Left hindlimb (tissue), 1 donor: ENCODE measurements at regions not wholly inside any gene's neighbourhood (a gene's known extent, or its start where the extent isn't known, plus 50 kb on each side); places are given as distances from the start of the nearest gene placed in this dataset.
"Not testable (repeated sequence)": the region's sequence is repeated elsewhere in the genome, so short reads cannot be mapped to it uniquely, and the experiment has no call there.

Source experiments
- DNase-seq: peaks from one replicate; pipeline ENCODE4 v3.0.0-alpha.2; 2018

DNA sequence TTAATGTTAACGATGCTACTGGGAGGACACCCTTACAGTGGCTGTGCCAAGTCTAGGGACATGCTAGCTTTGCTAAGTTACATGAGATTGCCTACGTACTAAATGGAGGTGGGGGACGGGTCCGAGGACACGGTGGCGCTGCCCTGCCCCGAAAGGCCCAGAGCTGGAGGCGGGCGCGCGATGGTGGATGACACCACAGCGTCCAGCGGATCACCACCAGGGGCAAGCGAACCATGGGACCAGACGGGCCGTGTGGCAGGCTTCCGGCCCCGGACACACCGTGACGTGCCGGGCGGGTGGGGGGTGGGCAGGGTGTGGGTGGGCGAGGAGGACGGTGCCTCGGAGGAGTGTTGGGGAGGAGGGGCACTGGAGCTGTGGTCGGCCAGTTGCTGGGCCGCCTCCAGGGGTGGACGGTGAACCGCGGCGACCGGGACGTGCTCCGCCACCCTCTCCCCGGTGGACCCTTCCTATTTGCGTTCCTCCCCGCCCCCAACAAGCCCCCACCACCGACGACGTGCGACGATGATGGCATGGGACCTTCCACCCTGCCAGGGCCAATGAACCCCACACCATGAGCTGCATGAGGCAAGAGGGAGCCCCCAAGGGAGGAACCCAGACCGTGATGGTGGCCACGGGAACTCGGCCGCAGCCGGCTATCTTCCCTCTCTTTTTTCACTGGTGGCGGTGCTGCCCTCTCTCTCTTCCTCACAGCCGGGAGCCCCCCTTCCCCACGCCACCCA lies 773.3 kb upstream of the DEFB115 start:
- no peak for DNase-seq

- DNase-seq: no peak
These were observed 772.8 kb upstream of the DEFB115 start for GRCh38 chr20:30484749-30485070.

GRCh38 chr20:30485331-30486102 lies 771.9 kb upstream of the DEFB115 start:
- no peak for DNase-seq

DNA sequence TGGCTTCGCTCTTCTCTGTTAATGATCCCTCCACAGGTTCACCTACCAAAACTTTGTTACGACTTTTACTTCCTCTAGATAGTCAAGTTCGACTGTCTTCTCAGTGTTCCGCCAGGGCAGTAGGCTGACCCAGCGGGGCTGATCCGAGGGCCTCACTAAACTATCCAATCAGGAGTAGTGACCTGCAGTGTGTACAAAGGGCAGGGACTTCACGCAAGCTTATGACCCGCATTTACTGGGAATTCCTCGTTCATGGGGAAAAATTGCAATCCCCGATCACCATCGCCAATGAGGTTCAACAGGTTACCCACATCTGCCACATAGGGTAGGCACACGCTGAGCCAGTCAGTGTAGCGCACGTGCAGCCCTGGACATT lies 771.4 kb upstream of the DEFB115 start:
- no peak for DNase-seq

DNA sequence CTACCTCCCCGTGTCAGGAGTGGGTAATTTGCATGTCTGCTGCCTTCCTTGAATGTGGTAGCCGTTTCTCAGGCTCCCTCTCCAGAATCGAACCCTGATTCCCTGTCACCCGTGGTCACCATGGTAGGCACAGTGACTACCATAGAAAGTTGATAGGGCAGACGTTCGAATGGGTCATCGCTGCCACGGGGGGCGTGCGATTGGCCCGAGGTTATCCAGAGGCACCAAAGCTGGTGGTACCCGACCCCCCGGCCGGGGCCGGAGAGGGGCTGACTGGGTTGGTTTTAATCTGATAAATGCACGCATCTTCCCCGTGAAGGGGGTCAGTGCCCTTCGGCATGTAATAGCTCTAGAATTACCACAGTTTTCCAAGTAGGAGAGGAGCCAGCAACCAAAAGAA lies 770.0 kb upstream of the DEFB115 start:
- not testable (repeated sequence) for DNase-seq

- DNase-seq: no peak
These were observed 769.2 kb upstream of the DEFB115 start for GRCh38 chr20:30487947-30488926.

- DNase-seq: no peak
These were observed 768.4 kb upstream of the DEFB115 start for GRCh38 chr20:30488941-30489613.

DNA sequence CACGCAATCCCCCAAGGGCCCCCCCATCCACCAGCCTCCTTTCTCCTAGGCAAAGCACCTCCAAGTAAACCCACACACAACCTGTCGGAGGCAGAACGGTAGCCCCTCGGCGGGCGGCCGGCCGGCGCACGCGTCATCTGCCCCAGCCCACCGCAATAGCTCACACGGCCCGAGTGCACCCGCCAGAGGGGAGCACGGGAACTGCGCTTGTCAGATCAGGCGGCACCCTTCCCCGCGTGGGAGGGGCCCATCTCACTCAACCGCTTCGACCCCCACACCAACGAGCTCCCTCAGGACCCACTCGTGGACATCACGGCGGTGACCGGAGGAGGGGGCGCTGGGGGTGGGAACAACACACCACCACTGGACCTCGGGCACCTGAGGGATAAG lies 767.9 kb upstream of the DEFB115 start:
- no peak for DNase-seq

- no peak for DNase-seq
These were observed 766.4 kb upstream of the DEFB115 start for GRCh38 chr20:30491016-30491415.

GRCh38 chr20:30496656-30497055 lies 760.8 kb upstream of the DEFB115 start:
- DNase-seq: not testable (repeated sequence)

DNA sequence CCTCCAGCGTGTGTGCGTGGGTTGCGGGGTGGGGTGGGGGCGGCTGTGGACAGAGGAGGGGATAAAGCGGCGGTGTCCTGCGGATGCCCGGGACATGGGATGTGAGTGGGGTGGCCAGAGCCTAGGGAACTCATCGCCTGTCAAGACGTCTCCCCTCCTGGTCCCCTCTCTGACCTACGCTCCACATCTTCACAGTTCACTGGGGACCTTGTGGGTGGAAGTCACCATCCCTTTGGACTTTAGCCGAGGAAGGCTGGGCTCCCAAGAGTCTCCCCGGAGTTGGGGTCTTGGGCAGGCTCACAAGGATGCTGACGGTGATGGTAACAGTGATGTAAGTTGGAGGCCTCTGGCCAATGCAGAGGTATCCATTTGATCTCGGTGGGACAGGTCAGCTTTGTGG lies 760.3 kb upstream of the DEFB115 start:
- DNase-seq: not testable (repeated sequence)

GRCh38 chr20:30499123-30499522 lies 758.3 kb upstream of the DEFB115 start:
- DNase-seq: no peak

GRCh38 chr20:30499716-30500446 lies 757.6 kb upstream of the DEFB115 start:
- not testable (repeated sequence) for DNase-seq

DNA sequence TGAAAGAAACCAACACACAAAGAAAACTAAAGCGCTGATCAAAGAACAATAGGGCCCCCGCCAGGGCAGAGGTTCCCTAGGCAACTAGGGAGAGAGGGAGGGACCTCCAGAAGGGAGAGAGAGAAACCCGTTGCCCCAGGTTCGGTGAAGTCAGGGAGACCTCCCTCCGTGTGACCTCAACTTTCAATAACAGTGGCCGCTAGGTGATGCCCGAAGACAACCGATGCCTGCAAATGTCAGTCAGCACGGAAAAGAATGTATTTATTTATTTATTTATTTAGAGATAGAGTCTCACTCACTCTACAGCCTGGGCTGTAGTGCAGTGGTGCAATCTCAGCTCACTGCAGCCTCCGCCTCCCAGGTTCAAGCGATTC lies 757.0 kb upstream of the DEFB115 start:
- not testable (repeated sequence) for DNase-seq

DNA sequence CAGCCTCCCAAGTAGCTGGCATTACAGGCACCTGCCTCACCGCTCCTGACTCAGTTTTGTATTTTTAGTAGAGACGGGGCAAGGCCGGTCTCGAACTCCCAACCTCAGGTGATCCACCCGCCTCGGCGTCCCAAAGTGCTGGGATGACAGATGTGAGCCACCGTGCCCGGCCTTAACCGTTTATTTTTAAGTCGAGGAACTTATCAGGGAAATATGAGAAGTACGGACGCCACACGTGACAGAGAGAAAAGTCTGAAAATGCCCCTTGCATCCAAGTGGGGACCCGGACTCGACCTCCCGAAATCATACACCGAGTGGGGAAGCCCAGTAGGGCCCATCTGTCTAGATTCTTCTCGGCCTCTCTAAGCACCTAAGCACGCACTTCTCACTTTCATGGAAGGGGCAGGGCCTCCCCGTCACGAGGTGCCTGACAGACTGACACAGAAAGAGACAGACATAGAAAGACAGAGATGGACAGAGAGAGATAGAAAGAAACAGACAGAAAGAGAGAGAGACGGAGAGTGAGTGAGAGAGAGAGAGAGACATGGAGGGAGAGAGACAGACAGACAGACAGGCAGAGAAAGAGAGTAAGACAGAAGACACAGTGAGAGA lies 756.5 kb upstream of the DEFB115 start:
- DNase-seq: no peak

DNA sequence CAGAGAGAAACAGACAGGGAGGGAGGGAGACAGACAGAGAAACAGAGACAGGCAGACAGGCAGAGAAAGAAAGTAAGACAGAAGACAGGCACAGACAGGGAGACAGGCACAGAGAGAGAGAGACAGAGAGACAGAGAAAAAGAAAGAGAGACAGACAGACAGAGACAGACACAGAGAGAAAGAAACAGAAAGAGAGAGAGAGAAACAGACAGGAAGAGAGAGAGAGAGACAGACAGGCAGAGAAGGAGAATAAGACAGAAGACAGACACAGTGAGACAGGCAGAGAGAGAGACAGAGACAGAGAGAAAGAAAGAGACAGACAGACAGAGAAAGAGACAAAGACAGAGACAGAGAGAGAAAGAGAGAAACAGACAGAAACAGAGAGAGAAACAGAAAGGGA lies 754.8 kb upstream of the DEFB115 start:
- no peak for DNase-seq

DNA sequence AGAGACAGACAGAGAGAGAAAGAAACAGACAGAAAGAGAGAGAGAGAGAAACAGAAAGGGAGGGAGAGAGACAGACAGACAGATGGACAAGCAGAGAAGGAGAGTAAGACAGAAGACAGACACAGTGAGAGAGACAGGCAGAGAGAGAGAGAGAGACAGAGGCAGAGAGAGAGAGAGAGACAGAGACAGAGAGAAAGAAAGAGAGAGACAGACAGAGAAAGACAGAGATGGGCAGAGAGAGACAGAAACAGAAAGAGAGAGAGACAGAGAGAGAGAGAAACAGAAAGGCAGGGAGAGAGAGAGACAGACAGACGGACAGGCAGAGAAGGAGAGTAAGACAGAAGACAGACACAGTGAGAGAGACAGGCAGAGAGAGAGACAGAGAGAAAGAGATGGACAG lies 754.3 kb upstream of the DEFB115 start:
- not testable (repeated sequence) for DNase-seq

DNA sequence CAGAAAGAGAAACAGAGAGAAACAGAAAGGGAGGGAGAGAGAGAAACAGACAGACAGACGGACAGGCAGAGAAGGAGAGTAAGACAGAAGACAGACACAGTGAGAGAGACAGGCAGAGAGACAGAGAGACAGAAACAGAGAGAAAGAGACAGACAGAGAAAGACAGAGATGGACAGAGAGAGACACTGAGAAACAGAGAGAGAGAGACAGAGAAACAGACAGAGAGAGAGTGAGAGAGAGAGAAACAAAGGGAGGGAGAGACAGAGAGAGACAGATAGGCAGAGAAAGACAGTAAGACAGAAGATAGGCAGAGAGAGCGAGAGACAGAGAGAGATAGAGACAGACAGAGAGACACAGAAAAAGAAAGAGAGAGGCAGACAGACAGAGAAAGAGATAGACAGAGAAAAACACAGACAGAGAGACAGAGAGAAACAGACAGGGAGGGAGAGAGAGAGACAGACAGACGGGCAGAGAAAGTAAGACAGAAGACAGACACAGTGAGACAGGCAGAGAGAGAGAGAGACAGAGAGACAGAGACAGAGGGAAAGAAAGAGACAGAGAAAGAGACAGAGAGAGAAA lies 753.4 kb upstream of the DEFB115 start:
- no peak for DNase-seq

DNA sequence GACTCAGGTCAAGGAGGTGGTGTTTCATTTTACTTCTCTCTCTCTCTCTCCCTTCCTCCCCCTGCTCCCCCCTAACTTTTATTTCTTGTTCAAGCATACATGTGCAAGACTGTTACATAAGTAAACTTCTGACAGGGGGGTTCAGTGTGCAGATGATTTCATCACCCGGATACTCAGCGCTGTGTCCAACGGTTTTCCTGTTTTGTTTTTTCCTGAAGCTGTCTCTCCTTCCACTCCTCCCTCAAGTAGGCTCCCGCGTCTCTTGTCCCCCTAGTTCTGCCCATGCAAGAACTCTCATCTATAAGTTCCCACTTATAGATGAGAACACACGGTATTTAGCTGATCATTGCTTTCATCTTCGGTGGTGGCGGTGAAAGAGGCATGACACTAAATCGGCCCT lies 751.9 kb upstream of the DEFB115 start:
- no peak for DNase-seq

DNA sequence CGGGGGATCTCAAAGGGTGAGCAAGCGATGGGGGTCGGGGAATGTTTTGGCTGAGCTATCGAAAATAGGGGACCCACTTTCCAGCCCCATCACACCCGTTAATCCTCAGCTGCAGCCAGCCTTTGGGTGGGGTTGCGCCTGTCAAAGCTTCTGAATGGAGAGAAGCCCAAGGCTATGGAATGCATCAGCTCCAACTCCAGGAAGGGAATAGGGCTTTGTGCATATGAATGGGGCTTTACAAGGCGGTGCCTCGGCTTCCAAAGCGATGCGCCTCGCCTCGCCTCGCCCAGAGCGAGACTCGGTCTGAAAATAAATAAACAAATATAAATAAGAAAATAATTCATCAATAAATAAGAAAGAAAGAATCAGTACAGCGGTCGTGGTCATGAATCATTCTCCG lies 751.4 kb upstream of the DEFB115 start:
- no peak for DNase-seq

- not testable (repeated sequence) for DNase-seq
These were observed 749.1 kb upstream of the DEFB115 start for GRCh38 chr20:30508382-30508781.
